ENCODE measurements at regions not wholly inside any gene's neighbourhood (a gene's known extent, or its start where the extent isn't known, plus 50 kb on each side); places are given as distances from the start of the nearest gene placed in this dataset.
"Not testable (repeated sequence)": the region's sequence is repeated elsewhere in the genome, so short reads cannot be mapped to it uniquely, and the experiment has no call there.

- DNase-seq, result no peak
Measured at GRCh38 chr5:71771191-71771590, 52.1 kb downstream of the CARTPT start.

- DNase-seq, result no peak
Measured at GRCh38 chr5:71778678-71779276, 59.7 kb downstream of the CARTPT start.

- no peak for DNase-seq
Measured at GRCh38 chr5:71780597-71780996, 61.5 kb downstream of the CARTPT start.

- DNase-seq, result no peak
Measured at GRCh38 chr5:71782393-71782770, 63.3 kb downstream of the CARTPT start.

GRCh38 chr5:71782771-71783770 lies 64.0 kb downstream of the CARTPT start:
- peak; percentile 23 for DNase-seq

GRCh38 chr5:71783891-71784290 lies 64.8 kb downstream of the CARTPT start:
- no peak for DNase-seq

GRCh38 chr5:71786337-71787055 lies 67.4 kb downstream of the CARTPT start:
- no peak for DNase-seq

GRCh38 chr5:71788794-71789193 lies 69.7 kb downstream of the CARTPT start:
- DNase-seq, result no peak

- no peak for DNase-seq
Measured at GRCh38 chr5:71789746-71790145, 70.7 kb downstream of the CARTPT start.

- DNase-seq, result no peak
Measured at GRCh38 chr5:71790433-71790832, 71.4 kb downstream of the CARTPT start.

GRCh38 chr5:71792041-71792440 lies 73.0 kb downstream of the CARTPT start:
- DNase-seq, result not testable (repeated sequence)

GRCh38 chr5:71794061-71794695 lies 75.1 kb downstream of the CARTPT start:
- no peak for DNase-seq

GRCh38 chr5:71802673-71803072 lies 83.6 kb downstream of the CARTPT start:
- DNase-seq, result no peak

GRCh38 chr5:71806711-71807110 lies 87.6 kb downstream of the CARTPT start:
- DNase-seq, result no peak

GRCh38 chr5:71807909-71808308 lies 88.8 kb downstream of the CARTPT start:
- DNase-seq, result no peak

GRCh38 chr5:71809446-71809845 lies 90.4 kb downstream of the CARTPT start:
- no peak for DNase-seq

GRCh38 chr5:71810023-71810422 lies 90.9 kb downstream of the CARTPT start:
- no peak for DNase-seq

- no peak for DNase-seq
Measured at GRCh38 chr5:71810471-71811195, 91.6 kb downstream of the CARTPT start.

GRCh38 chr5:71811779-71812178 lies 92.7 kb downstream of the CARTPT start:
- no peak for DNase-seq

- no peak for DNase-seq
Measured at GRCh38 chr5:71816307-71816706, 97.2 kb downstream of the CARTPT start.

- no peak for DNase-seq
Measured at GRCh38 chr5:71817891-71818290, 98.8 kb downstream of the CARTPT start.

- no peak for DNase-seq
Measured at GRCh38 chr5:71821029-71821428, 102.0 kb downstream of the CARTPT start.

All from activated CD4-positive, alpha-beta T cell treated with anti-CD3 and anti-CD28 coated beads, Interleukin-2, amount 50 U/mL, for 1 hour (primary cell).